Heart left ventricle (tissue), 16 donors: ENCODE measurements at regions not wholly inside any gene's neighbourhood (a gene's known extent, or its start where the extent isn't known, plus 50 kb on each side); places are given as distances from the start of the nearest gene placed in this dataset.

Source experiments
- ATAC-seq, 4 donors: fragments of 200-7000 bp; cut with Tn5 transposase; one replicate each; pipeline ENCODE4 v1.9.1; 2020 to 2022; ENCODE audit warnings: moderate library complexity in 4 of 4, mild to moderate bottlenecking in 3 of 4, moderate number of reproducible peaks in 1 of 4
- DNase-seq, 5 donors: peaks; one replicate each; pipeline ENCODE4 v3.0.0-alpha.2; 2020
- H3K27ac ChIP-seq, 12 donors: fragments of 200-600 bp; sonication (generic) in 4 of 12; one replicate each; pipeline versions ENCODE4 v1.5.0 to v1.8.0; 2016 to 2022; ENCODE audit warnings: mild to moderate bottlenecking in 2 of 12
- H3K27me3 ChIP-seq, 9 donors: fragments of 200-600 bp; sonication (generic) in 2 of 9; one replicate each; pipeline versions ENCODE4 v1.5.1 to v1.8.0; 2016 to 2022; ENCODE audit warnings: mild to moderate bottlenecking in 3 of 9
- H3K36me3 ChIP-seq, 9 donors: fragments of 200-600 bp; sonication (generic) in 2 of 9; one replicate each; pipeline versions ENCODE4 v1.5.0 to v1.8.0; 2018 to 2022; ENCODE audit warnings: mild to moderate bottlenecking in 2 of 9
- H3K4me1 ChIP-seq, 12 donors: fragments of 200-600 bp; sonication (generic) in 4 of 12; one replicate each; pipeline versions ENCODE4 v1.5.0 to v1.8.0; 2016 to 2022; ENCODE audit warnings: mild to moderate bottlenecking in 3 of 12
- H3K4me3 ChIP-seq, 12 donors: fragments of 200-600 bp; sonication (generic) in 4 of 12; one replicate each; pipeline versions ENCODE4 v1.5.0 to v1.8.0; 2017 to 2022; ENCODE audit warnings: mild to moderate bottlenecking in 9 of 12, moderate library complexity in 4 of 12
- H3K9me3 ChIP-seq, 12 donors: fragments of 200-600 bp; sonication (generic) in 4 of 12; one replicate each; pipeline versions ENCODE4 v1.5.0 to v1.8.0; 2016 to 2022; ENCODE audit warnings: mild to moderate bottlenecking in 1 of 12
- CTCF ChIP-seq, 12 donors: fragments of 200-600 bp; sonication (generic) in 4 of 12; IDR thresholded peaks; one replicate each; pipeline versions ENCODE4 v1.5.0 to v1.8.0; 2018 to 2022; ENCODE audit warnings: antibody characterized with exemption in 12 of 12, mild to moderate bottlenecking in 5 of 12
- POLR2A ChIP-seq, 2 donors: fragments of 450-650 bp; IDR thresholded peaks; one replicate each; pipeline ENCODE4 v1.6.1; 2017; ENCODE audit warnings: antibody characterized with exemption in 2 of 2, mild to moderate bottlenecking in 2 of 2, moderate library complexity in 2 of 2
- WGBS, 4 donors: extraction: QIAGEN DNeasy Blood & Tissue Kit in 2 of 4; methylation state at CpG; one replicate each; pipeline versions ENCODE4 v1.1.5 to v1.1.7; 2013 to 2018; 5-methylcytosine and 5-hydroxymethylcytosine counted together
- intact Hi-C, 10 donors: fragments of 100-400 bp; cut with DNase I; formaldehyde crosslinking; loops; one replicate each; pipeline versions ENCODE4 v1.11.1 to v1.14.2; 2022
- donor health status: ischemic (EF 13 %, LVEDD 7.1; RV severe dilation, severe dysfunction).
- donor health status: healthy with polysubstance abuse.
- donor health status: DM: no; HTN: yes; CAD: no.
- donor health status: DM: no; HTN: no; CAD: no.
- donor health status: ischemic (EF 25% LVEDD 6.9; RV normal size, moderate dysfunction).
- donor health status: ischemic (EF 25% LVEDD 5.7; RV mildly dilated, moderate dysfunction).
- donor health status: healthy.
- donor health status: DM: yes; HTN: yes; CAD: no.
- donor health status: ischemic (EF 35%, LVEDD 5.7; RV mildly dilated, moderate dysfunction).
- donor health status: nonischemic (EF 11% LVEDD 7.7; RV severe dilation, severe dysfunction).
- donor health status: DM: yes; HTN: yes; CAD: no.
- donor health status: PGD.
- donor health status: ischemic (EF 29% LVEDD 5.4; RV normal size, mild dysfunction).
- donor health status: nonischemic (EF 23%, LVEDD 6.1; RV moderate dilation, normal function).

GRCh38 chr10:57605948-57606485, 661.7 kb downstream of the IPMK start:
- TF ChIP-seq CTCF (IDR thresholded peaks at IDR 0.05) (no peak), POLR2A (IDR thresholded peaks at IDR 0.05) (no peak)
- ATAC-seq, result no peak
- Histone ChIP-seq H3K36me3 (no peaks in the 10 kb centered on the region), H3K27ac (no peak overlapping the region), H3K9me3 (no peaks in the 10 kb centered on the region), H3K4me3 (no peak overlapping the region), H3K27me3 (no peaks in the 10 kb centered on the region), H3K4me1 (no peaks in the 10 kb centered on the region)
- 72 to 88% (median 78%) methylated on average over 4 of the region's 4 CpGs for WGBS, 4 donors
- no peak for DNase-seq
- intact Hi-C loops, result no loop called here

- Histone ChIP-seq H3K4me1 (no peaks in the 10 kb centered on the region), H3K9me3 (no peaks in the 10 kb centered on the region), H3K27ac (no peak overlapping the region), H3K36me3 (no peaks in the 10 kb centered on the region), H3K4me3 (no peak overlapping the region), H3K27me3 (no peaks in the 10 kb centered on the region)
- DNase-seq (no peak), ATAC-seq (no peak)
- TF ChIP-seq CTCF (IDR thresholded peaks at IDR 0.05), result no peak
- no peak for TF ChIP-seq POLR2A (IDR thresholded peaks at IDR 0.05)
- WGBS, 4 donors, result 81 to 85% (median 83%) methylated on average over 4 of the region's 4 CpGs
- intact Hi-C loops, result no loop called here
Observed at GRCh38 chr10:57599440-57599839, 668.3 kb downstream of the IPMK start.

GRCh38 chr10:57593983-57594573, 673.6 kb downstream of the IPMK start:
- no peaks in the 10 kb centered on the region for H3K36me3 ChIP-seq
- DNase-seq, result no peak
- TF ChIP-seq CTCF (IDR thresholded peaks at IDR 0.05) (no peak), POLR2A (IDR thresholded peaks at IDR 0.05) (no peak)
- 76 to 85% (median 84%) methylated on average over 1 of the region's 1 CpG for WGBS, 4 donors
- intact Hi-C loops, result loop anchor here in 1 of 10 donors (5.0 kb wide), 1 partner anchor 253 kb away; no protein-coding TSS in a partner anchor
- no peaks in the 10 kb centered on the region for H3K27me3 ChIP-seq
- no peak overlapping the region for H3K27ac ChIP-seq
- H3K4me3 ChIP-seq, result no peak overlapping the region
- ATAC-seq, result no peak
- no peaks in the 10 kb centered on the region for H3K9me3 ChIP-seq
- H3K4me1 ChIP-seq, result no peaks in the 10 kb centered on the region

GRCh38 chr10:57579926-57580325, 687.8 kb downstream of the IPMK start:
- no peaks in the 10 kb centered on the region for H3K27me3 ChIP-seq
- no peak overlapping the region for H3K27ac ChIP-seq
- no peaks in the 10 kb centered on the region for H3K9me3 ChIP-seq
- no peak for DNase-seq
- intact Hi-C loops, result loop anchor here (2.0 to 10.0 kb wide), 9 partner anchors 267 to 575 kb away; no protein-coding TSS in a partner anchor
- H3K36me3 ChIP-seq, result no peaks in the 10 kb centered on the region
- TF ChIP-seq CTCF (IDR thresholded peaks at IDR 0.05), result peak in 11 of 12 donors; percentile 5 to 56 (median 37)
- TF ChIP-seq POLR2A (IDR thresholded peaks at IDR 0.05), result no peak
- no peak overlapping the region for H3K4me3 ChIP-seq
- peak in 3 of 4 donors; percentile 57 to 67 (median 58) for ATAC-seq
- H3K4me1 ChIP-seq, result no peaks in the 10 kb centered on the region
